Neural cell (in vitro differentiated cells): ENCODE measurements at regions not wholly inside any gene's neighbourhood (a gene's known extent, or its start where the extent isn't known, plus 50 kb on each side); places are given as distances from the start of the nearest gene placed in this dataset.

Experiments used
- CTCF ChIP-seq: fragments of 450-650 bp; IDR thresholded peaks from 2 replicates; pipeline ENCODE4 v1.5.1; 2014; ENCODE audit warnings: antibody characterized with exemption, mild to moderate bottlenecking, moderate library complexity; ENCODE audit not compliant: poor library complexity, severe bottlenecking
- EZH2 ChIP-seq: fragments of 200-600, 300-800 bp; shearing (Covaris generic), sonication (generic); IDR thresholded peaks from 2 replicates; pipeline ENCODE4 v1.6.1; 2014; ENCODE audit warnings: antibody characterized with exemption, low read length, borderline replicate concordance, mild to moderate bottlenecking; ENCODE audit not compliant: insufficient read depth, poor library complexity, severe bottlenecking
- SMC3 ChIP-seq: fragments of 450-650 bp; conservative IDR thresholded peaks from 2 replicates; pipeline ENCODE4 v1.6.1; 2014; ENCODE audit warnings: antibody characterized with exemption, mild to moderate bottlenecking, moderate library complexity; ENCODE audit not compliant: poor library complexity
- TAF1 ChIP-seq: IDR thresholded peaks from 2 replicates; pipeline ENCODE4 v1.6.1; 2012; ENCODE audit warnings: low read depth

GRCh38 chr6:147873816-147874215 is 365.3 kb downstream of the SAMD5 start:
- no peak for TF ChIP-seq CTCF
- TF ChIP-seq EZH2 = no peak
- TF ChIP-seq TAF1 = no peak
- TF ChIP-seq SMC3 = no peak
